ENCODE measurements at regions not wholly inside any gene's neighbourhood (a gene's known extent, or its start where the extent isn't known, plus 50 kb on each side); places are given as distances from the start of the nearest gene placed in this dataset.
A peak's percentile ranks its signal among the peaks of the same experiment; 100 is the strongest.

DNA sequence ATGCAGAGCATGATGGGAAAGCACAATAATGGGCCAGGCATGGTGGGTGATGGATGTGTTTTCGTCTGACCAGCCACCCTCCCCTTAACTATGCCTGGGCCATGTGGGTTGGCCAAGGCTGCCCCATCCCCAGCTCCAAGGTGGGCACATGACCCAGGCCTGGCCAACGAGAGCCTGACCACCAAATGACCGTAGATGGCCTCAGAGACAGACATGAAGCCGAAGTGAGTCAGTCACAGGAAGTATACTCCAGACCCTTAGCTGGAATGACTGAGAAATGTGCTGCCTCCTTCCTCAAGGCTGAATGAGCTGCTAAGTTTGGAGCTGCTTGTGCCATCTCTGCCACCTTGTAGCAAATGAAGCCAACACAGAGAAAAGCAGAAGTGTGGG lies 233.6 kb downstream of the BCL11B start:
- Histone ChIP-seq H2BK120ac (ENCODE audit: insufficient read depth, low read length, poor library complexity) (no peak overlapping the region), H4K91ac (ENCODE audit: low read depth, low read length) (no peak overlapping the region), H3K36me3 (ENCODE audit: control insufficient read depth in 1 of 2, insufficient read depth in 2 of 2, low read length in 2 of 2) (no peaks in the 10 kb centered on the region), H3K9me3 (ENCODE audit: insufficient read depth, low read depth, low read length) (no peaks in the 10 kb centered on the region), H2AFZ (ENCODE audit: insufficient read depth, low read length, poor library complexity) (no peak overlapping the region), H3K79me1 (ENCODE audit: low read length) (peaks cover 21% of the 10 kb centered on the region), H3K4ac (ENCODE audit: low read depth, low read length) (no peak overlapping the region), H3K4me2 (ENCODE audit: low read length) (no peak overlapping the region), H3K4me3 (ENCODE audit: low read depth, low read length) (no peak overlapping the region), H3K9ac (ENCODE audit: low read length) (no peak overlapping the region), H3K79me2 (ENCODE audit: control insufficient read depth, insufficient read depth, low read length, poor library complexity) (no peaks in the 10 kb centered on the region), H4K8ac (ENCODE audit: low read depth, low read length) (no peak overlapping the region), H4K12ac (ENCODE audit: low read depth, low read length) (no peak overlapping the region), H3K27ac (ENCODE audit: low read depth, low read length) (no peak overlapping the region), H2BK12ac (ENCODE audit: low read length) (no peak overlapping the region), H2BK5ac (ENCODE audit: low read depth, low read length, poor library complexity) (no peak overlapping the region), H3K14ac (ENCODE audit: low read length) (no peak overlapping the region), H3K23ac (ENCODE audit: low read length) (no peak overlapping the region), H3K27me3 (ENCODE audit: insufficient read depth, low read length) (no peaks in the 10 kb centered on the region), H2AK5ac (ENCODE audit: low read length) (no peak overlapping the region), H3K4me1 (ENCODE audit: control insufficient read depth in 1 of 2, insufficient read depth in 2 of 2, low read length in 2 of 2) (peaks cover 11 to 17% of the 10 kb centered on the region in 2 experiments), H3K18ac (ENCODE audit: low read length) (no peak overlapping the region)
- DNase-seq = peak in 1 of 2 donors; percentile 7
- no CpG with 5 or more reads among the region's 4 CpGs for WGBS (ENCODE audit: extremely low coverage, insufficient coverage, insufficient read length)

DNA sequence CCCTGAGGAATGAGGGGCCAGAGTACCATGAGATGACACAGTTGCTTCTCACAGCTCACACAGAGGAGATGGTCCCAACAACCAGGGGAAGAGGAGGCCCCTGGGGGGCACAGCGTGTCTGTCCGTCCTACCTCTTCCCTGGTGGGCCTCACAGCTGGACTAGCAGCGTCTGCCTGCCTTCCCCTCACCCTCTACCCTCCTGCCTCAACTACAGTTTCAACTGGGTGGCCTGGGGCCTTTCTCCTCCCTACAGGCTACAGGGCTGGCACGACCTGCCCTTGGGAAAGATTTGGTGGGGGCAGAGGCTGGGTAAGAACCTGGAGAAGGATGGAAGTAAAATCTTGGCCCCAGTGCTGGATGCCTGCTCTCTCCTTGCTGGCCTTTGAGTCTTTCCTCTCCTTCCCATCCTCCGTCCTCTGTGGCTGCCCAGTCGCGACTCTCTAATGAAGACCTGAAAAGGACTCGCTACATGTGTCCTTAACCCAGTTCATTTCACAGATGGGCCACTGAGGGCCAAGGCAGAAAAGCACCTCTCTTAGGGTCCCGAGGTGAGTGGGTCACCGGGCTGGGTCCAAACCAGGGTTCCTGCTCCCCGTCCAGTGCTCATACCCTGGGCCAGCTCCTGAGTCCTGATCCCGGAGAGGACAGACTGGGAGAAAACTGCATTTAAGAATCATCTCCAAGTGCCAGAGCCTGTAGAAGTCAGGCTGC lies 232.5 kb downstream of the BCL11B start:
- peak overlapping the region; percentile 20 for H3K4ac ChIP-seq (ENCODE audit: low read depth, low read length)
- no peak overlapping the region for H2BK5ac ChIP-seq (ENCODE audit: low read depth, low read length, poor library complexity)
- H4K91ac ChIP-seq (ENCODE audit: low read depth, low read length) = peak overlapping the region; percentile 58
- peak overlapping the region; percentile 85 for H2BK12ac ChIP-seq (ENCODE audit: low read length)
- H3K9me3 ChIP-seq (ENCODE audit: insufficient read depth, low read depth, low read length) = no peaks in the 10 kb centered on the region
- no peaks in the 10 kb centered on the region for H3K36me3 ChIP-seq (ENCODE audit: control insufficient read depth in 1 of 2, insufficient read depth in 2 of 2, low read length in 2 of 2)
- H3K27me3 ChIP-seq (ENCODE audit: insufficient read depth, low read length) = no peaks in the 10 kb centered on the region
- no peak overlapping the region for H3K23ac ChIP-seq (ENCODE audit: low read length)
- peak overlapping the region; percentile 46 for H3K14ac ChIP-seq (ENCODE audit: low read length)
- H3K79me1 ChIP-seq (ENCODE audit: low read length) = peaks cover 21% of the 10 kb centered on the region
- no peak overlapping the region for H4K12ac ChIP-seq (ENCODE audit: low read depth, low read length)
- peak overlapping the region; percentile 15 for H2BK120ac ChIP-seq (ENCODE audit: insufficient read depth, low read length, poor library complexity)
- no peak overlapping the region for H2AFZ ChIP-seq (ENCODE audit: insufficient read depth, low read length, poor library complexity)
- H3K18ac ChIP-seq (ENCODE audit: low read length) = no peak overlapping the region
- H3K27ac ChIP-seq (ENCODE audit: low read depth, low read length) = no peak overlapping the region
- WGBS (ENCODE audit: extremely low coverage, insufficient coverage, insufficient read length) = no CpG with 5 or more reads among the region's 12 CpGs
- H4K8ac ChIP-seq (ENCODE audit: low read depth, low read length) = peak overlapping the region; percentile 42
- H3K9ac ChIP-seq (ENCODE audit: low read length) = no peak overlapping the region
- no peak for DNase-seq
- no peaks in the 10 kb centered on the region for H3K79me2 ChIP-seq (ENCODE audit: control insufficient read depth, insufficient read depth, low read length, poor library complexity)
- no peak overlapping the region for H3K4me2 ChIP-seq (ENCODE audit: low read length)
- H3K4me1 ChIP-seq (ENCODE audit: control insufficient read depth in 1 of 2, insufficient read depth in 2 of 2, low read length in 2 of 2) = peaks cover 11 to 17% of the 10 kb centered on the region in 2 experiments
- H3K4me3 ChIP-seq (ENCODE audit: low read depth, low read length) = no peak overlapping the region
- peak overlapping the region; percentile 79 for H2AK5ac ChIP-seq (ENCODE audit: low read length)

DNA sequence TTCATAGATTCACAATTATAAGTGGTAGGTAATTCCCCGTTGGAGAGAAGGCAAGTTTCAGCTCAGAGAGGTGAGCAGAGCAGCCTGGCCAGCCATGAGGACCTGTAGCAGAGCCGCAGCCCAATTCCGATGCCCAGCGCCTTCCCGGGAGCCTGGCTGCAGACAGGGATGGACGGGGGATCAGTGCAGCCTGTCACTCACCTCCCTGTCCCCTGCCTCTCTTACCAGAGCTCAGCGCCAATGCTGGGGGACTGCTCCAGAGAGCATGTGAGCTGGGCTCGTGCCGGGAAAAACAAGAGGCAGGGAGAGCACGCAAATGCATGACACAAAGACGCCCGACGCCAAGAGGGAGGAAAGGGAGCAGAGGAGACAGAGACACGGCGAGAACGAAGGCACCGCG lies 231.9 kb downstream of the BCL11B start:
- no CpG with 5 or more reads among the region's 18 CpGs for whole genome bisulfite sequencing (ENCODE audit: extremely low coverage, insufficient coverage, insufficient read length)

DNA sequence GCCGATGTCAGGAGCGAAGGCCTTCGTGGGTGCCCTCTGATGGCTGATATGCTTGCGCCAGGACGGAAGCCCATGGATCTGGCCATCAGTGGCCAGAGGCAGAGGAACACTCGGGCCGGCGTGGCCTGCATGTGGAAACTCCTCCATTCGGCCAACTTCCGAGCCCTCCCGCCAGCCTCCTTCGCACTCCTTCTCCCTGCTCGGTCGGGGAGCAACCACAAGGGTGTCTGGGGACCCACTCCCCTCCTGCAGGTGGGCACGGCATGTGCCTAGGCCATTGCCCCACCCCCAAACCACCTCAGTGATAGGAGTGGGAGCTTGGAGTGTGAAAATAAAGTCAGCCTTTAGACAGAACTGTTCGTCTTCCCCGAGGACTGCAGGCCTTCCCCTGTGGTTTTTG lies 231.3 kb downstream of the BCL11B start:
- no peaks in the 10 kb centered on the region for H3K9me3 ChIP-seq (ENCODE audit: insufficient read depth, low read depth, low read length)
- H3K36me3 ChIP-seq (ENCODE audit: control insufficient read depth in 1 of 2, insufficient read depth in 2 of 2, low read length in 2 of 2) = no peaks in the 10 kb centered on the region
- no CpG with 5 or more reads among the region's 17 CpGs for WGBS (ENCODE audit: extremely low coverage, insufficient coverage, insufficient read length)
- no peak overlapping the region for H3K4me2 ChIP-seq (ENCODE audit: low read length)
- no peak overlapping the region for H4K8ac ChIP-seq (ENCODE audit: low read depth, low read length)
- H3K27me3 ChIP-seq (ENCODE audit: insufficient read depth, low read length) = no peaks in the 10 kb centered on the region
- H2BK120ac ChIP-seq (ENCODE audit: insufficient read depth, low read length, poor library complexity) = no peak overlapping the region
- H2BK5ac ChIP-seq (ENCODE audit: low read depth, low read length, poor library complexity) = no peak overlapping the region
- H3K4ac ChIP-seq (ENCODE audit: low read depth, low read length) = no peak overlapping the region
- H2AK5ac ChIP-seq (ENCODE audit: low read length) = no peak overlapping the region
- H4K12ac ChIP-seq (ENCODE audit: low read depth, low read length) = no peak overlapping the region
- no peak for DNase-seq
- no peak overlapping the region for H3K14ac ChIP-seq (ENCODE audit: low read length)
- no peak overlapping the region for H3K4me3 ChIP-seq (ENCODE audit: low read depth, low read length)
- H3K4me1 ChIP-seq (ENCODE audit: control insufficient read depth in 1 of 2, insufficient read depth in 2 of 2, low read length in 2 of 2) = peaks cover 8 to 10% of the 10 kb centered on the region in 2 experiments
- H3K18ac ChIP-seq (ENCODE audit: low read length) = no peak overlapping the region
- peaks cover 11% of the 10 kb centered on the region for H3K79me1 ChIP-seq (ENCODE audit: low read length)
- no peak overlapping the region for H4K91ac ChIP-seq (ENCODE audit: low read depth, low read length)
- H2BK12ac ChIP-seq (ENCODE audit: low read length) = no peak overlapping the region
- no peak overlapping the region for H3K9ac ChIP-seq (ENCODE audit: low read length)
- H3K23ac ChIP-seq (ENCODE audit: low read length) = no peak overlapping the region
- H2AFZ ChIP-seq (ENCODE audit: insufficient read depth, low read length, poor library complexity) = no peak overlapping the region
- H3K79me2 ChIP-seq (ENCODE audit: control insufficient read depth, insufficient read depth, low read length, poor library complexity) = no peaks in the 10 kb centered on the region
- no peak overlapping the region for H3K27ac ChIP-seq (ENCODE audit: low read depth, low read length)

More for the DNA sequence above, 231.9 kb downstream of the BCL11B start:
- H3K4me1 ChIP-seq (ENCODE audit: control insufficient read depth in 1 of 2, insufficient read depth in 2 of 2, low read length in 2 of 2) = peaks cover 11 to 14% of the 10 kb centered on the region in 2 experiments
- H2BK120ac ChIP-seq (ENCODE audit: insufficient read depth, low read length, poor library complexity) = no peak overlapping the region
- H4K8ac ChIP-seq (ENCODE audit: low read depth, low read length) = no peak overlapping the region
- H3K27me3 ChIP-seq (ENCODE audit: insufficient read depth, low read length) = no peaks in the 10 kb centered on the region
- no peak overlapping the region for H2AK5ac ChIP-seq (ENCODE audit: low read length)
- H3K79me1 ChIP-seq (ENCODE audit: low read length) = peaks cover 18% of the 10 kb centered on the region
- H3K14ac ChIP-seq (ENCODE audit: low read length) = no peak overlapping the region
- no peak overlapping the region for H3K27ac ChIP-seq (ENCODE audit: low read depth, low read length)
- H3K18ac ChIP-seq (ENCODE audit: low read length) = no peak overlapping the region
- H3K9me3 ChIP-seq (ENCODE audit: insufficient read depth, low read depth, low read length) = no peaks in the 10 kb centered on the region
- H3K4ac ChIP-seq (ENCODE audit: low read depth, low read length) = no peak overlapping the region
- no peak overlapping the region for H3K23ac ChIP-seq (ENCODE audit: low read length)
- H3K79me2 ChIP-seq (ENCODE audit: control insufficient read depth, insufficient read depth, low read length, poor library complexity) = no peaks in the 10 kb centered on the region
- H4K91ac ChIP-seq (ENCODE audit: low read depth, low read length) = peak overlapping the region; percentile 20
- H2AFZ ChIP-seq (ENCODE audit: insufficient read depth, low read length, poor library complexity) = no peak overlapping the region
- H2BK5ac ChIP-seq (ENCODE audit: low read depth, low read length, poor library complexity) = no peak overlapping the region
- H3K36me3 ChIP-seq (ENCODE audit: control insufficient read depth in 1 of 2, insufficient read depth in 2 of 2, low read length in 2 of 2) = no peaks in the 10 kb centered on the region
- no peak for DNase-seq
- no peak overlapping the region for H3K4me3 ChIP-seq (ENCODE audit: low read depth, low read length)
- no peak overlapping the region for H3K9ac ChIP-seq (ENCODE audit: low read length)
- H4K12ac ChIP-seq (ENCODE audit: low read depth, low read length) = no peak overlapping the region
- H3K4me2 ChIP-seq (ENCODE audit: low read length) = no peak overlapping the region
- no peak overlapping the region for H2BK12ac ChIP-seq (ENCODE audit: low read length)
